H1 (cell line): ENCODE measurements at regions not wholly inside any gene's neighbourhood (a gene's known extent, or its start where the extent isn't known, plus 50 kb on each side); places are given as distances from the start of the nearest gene placed in this dataset.

Experiments used
- ATF3 ChIP-seq: IDR thresholded peaks from 2 replicates; pipeline ENCODE4 v1.6.1; 2011; ENCODE audit warnings: low read depth, mild to moderate bottlenecking, low read length; ENCODE audit not compliant: insufficient read depth
- BACH1 ChIP-seq: IDR thresholded peaks from 2 replicates; pipeline ENCODE4 v1.6.1; 2012; ENCODE audit warnings: low read length, improper control_type of control experiment
- BCL11A ChIP-seq, 2 experiments: IDR thresholded peaks; one replicate each; pipeline ENCODE4 v1.6.1; 2011; ENCODE audit warnings: low read depth in 2 of 2, low read length in 2 of 2, mild to moderate bottlenecking in 2 of 2
- BRCA1 ChIP-seq: IDR thresholded peaks from 2 replicates; pipeline ENCODE4 v1.6.1; 2012; ENCODE audit warnings: low read depth, low read length, improper control_type of control experiment
- CHD1 ChIP-seq: IDR thresholded peaks from 2 replicates; pipeline ENCODE4 v1.6.1; 2012; ENCODE audit warnings: low read depth, low read length, improper control_type of control experiment
- CHD7 ChIP-seq: fragments of 300-600 bp; sonication (generic); IDR thresholded peaks from 2 replicates; pipeline ENCODE4 v1.7.1; 2012; ENCODE audit warnings: low read length, moderate library complexity, mild to moderate bottlenecking, inconsistent platforms; ENCODE audit not compliant: insufficient replicate concordance
- CTBP2 ChIP-seq: IDR thresholded peaks from 2 replicates; pipeline ENCODE4 v1.7.0; 2011; ENCODE audit warnings: borderline replicate concordance, mild to moderate bottlenecking, moderate library complexity, mixed read lengths, low read length; ENCODE audit not compliant: insufficient read depth, insufficient read length
- PHF8 ChIP-seq: fragments of 200-600 bp; sonication (generic); conservative IDR thresholded peaks from 2 replicates; pipeline ENCODE4 v1.7.1; 2012; ENCODE audit warnings: low read depth, mild to moderate bottlenecking, inconsistent platforms, low read length, moderate library complexity
- RAD21 ChIP-seq, 2 experiments: IDR thresholded peaks in 1 of 2; conservative IDR thresholded peaks in 1 of 2; 2 replicates each; pipeline ENCODE4 v1.6.1; 2011; ENCODE audit warnings: low read depth in 2 of 2, low read length in 2 of 2, improper control_type of control experiment in 1 of 2, inconsistent platforms in 1 of 2, mild to moderate bottlenecking in 1 of 2, moderate library complexity in 1 of 2
- RXRA ChIP-seq: IDR thresholded peaks from 2 replicates; pipeline ENCODE4 v1.6.1; 2011; ENCODE audit warnings: low read depth, mild to moderate bottlenecking, low read length, moderate library complexity; ENCODE audit not compliant: insufficient read depth
- SP1 ChIP-seq: IDR thresholded peaks from 2 replicates; pipeline ENCODE4 v1.6.1; 2011; ENCODE audit warnings: low read depth, low read length
- TBP ChIP-seq: IDR thresholded peaks from 2 replicates; pipeline ENCODE4 v1.6.1; 2011; ENCODE audit warnings: low read depth, low read length, improper control_type of control experiment

GRCh38 chr1:244296447-244296846 lies 155.3 kb downstream of the ADSS2 start (continued):
- TF ChIP-seq CHD7 = no peak
- no peak for TF ChIP-seq BRCA1
- no peak for TF ChIP-seq RAD21 (IDR thresholded peaks at IDR 0.05 in 1 of 2, conservative IDR thresholded peaks at IDR 0.05 in 1 of 2; ENCODE audit: low read depth in 2 of 2, low read length in 2 of 2)
- TF ChIP-seq SP1 = no peak
- TF ChIP-seq ATF3 = no peak
- TF ChIP-seq PHF8 = no peak
- TF ChIP-seq BACH1 = no peak
- TF ChIP-seq RXRA = no peak
- TF ChIP-seq CHD1 = no peak
- no peak for TF ChIP-seq CTBP2
- TF ChIP-seq BCL11A (IDR thresholded peaks at IDR 0.05; ENCODE audit: low read depth in 2 of 2, low read length in 2 of 2) = no peak
- TF ChIP-seq TBP = no peak
